Inflammatory macrophage treated with lipopolysaccharide for 4 hours (primary cell): ENCODE measurements at regions not wholly inside any gene's neighbourhood (a gene's known extent, or its start where the extent isn't known, plus 50 kb on each side); places are given as distances from the start of the nearest gene placed in this dataset.

Source experiments
- DNase-seq: peaks from one replicate; pipeline ENCODE4 v3.0.0-alpha.2; 2020

GRCh38 chr4:179977378-179977777, 2265.8 kb upstream of the TENM3 start:
- DNase-seq, result no peak

- DNase-seq, result no peak
Measured at GRCh38 chr4:179981161-179981560, 2262.0 kb upstream of the TENM3 start.

DNA sequence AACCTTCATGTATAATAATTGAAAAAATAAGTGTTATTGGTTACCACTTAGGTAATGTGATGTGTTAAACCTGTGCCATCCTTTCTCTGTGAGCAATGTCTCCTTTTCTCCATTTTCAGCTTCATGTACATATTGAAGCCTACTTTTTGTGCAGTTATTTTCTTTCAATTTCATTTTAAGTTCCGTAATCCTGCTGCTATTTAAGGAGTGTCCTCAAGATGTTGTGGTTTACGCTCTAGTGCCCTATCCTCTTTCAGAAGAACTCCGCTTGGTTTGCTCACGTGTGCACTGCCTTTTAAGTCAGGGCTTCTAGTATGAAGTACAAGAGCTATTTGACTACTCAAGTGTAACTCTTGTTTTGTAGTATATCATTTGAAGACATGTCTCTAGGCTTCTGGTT, 2253.2 kb upstream of the TENM3 start:
- peak; percentile 3 for DNase-seq

GRCh38 chr4:180009316-180009715, 2233.9 kb upstream of the TENM3 start:
- no peak for DNase-seq

DNA sequence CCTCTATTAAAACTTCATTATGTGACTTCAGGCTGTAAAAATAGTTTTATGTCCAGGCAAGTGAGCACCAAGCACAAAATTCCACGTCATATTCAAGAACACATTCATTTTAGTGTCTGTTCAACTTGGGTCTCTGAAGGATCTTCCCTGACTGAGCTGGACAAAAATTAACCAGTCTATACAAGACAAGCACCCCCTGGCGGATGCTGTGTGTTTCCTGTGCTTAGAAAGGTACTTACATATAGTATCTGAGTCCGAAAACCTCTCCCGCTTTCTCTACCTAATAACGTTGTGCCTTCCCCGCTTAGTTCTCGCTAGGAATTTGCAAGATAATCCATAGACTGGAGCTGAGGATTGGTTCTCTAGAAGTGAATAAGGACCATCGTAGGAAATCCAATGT, 2214.5 kb upstream of the TENM3 start:
- DNase-seq, result peak; percentile 3

DNA sequence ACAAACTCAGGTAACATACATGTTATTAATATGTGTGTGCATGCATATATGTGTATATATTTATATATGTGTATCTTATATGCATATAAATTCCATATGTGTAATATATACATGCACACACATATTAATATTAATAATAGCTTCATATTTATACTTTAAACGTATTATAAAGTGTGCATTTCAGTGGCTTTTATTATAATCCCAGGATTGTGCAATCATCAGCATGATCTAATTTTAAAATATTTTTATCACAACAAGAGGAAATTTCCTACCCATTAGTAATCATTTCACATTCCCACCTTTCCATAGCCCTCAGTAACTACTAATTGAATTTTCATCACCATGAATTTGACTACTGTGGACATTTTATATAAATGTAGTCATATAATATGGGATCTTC, 2211.9 kb upstream of the TENM3 start:
- DNase-seq, result no peak

- no peak for DNase-seq
Measured at GRCh38 chr4:180041576-180041975, 2201.6 kb upstream of the TENM3 start.

DNA sequence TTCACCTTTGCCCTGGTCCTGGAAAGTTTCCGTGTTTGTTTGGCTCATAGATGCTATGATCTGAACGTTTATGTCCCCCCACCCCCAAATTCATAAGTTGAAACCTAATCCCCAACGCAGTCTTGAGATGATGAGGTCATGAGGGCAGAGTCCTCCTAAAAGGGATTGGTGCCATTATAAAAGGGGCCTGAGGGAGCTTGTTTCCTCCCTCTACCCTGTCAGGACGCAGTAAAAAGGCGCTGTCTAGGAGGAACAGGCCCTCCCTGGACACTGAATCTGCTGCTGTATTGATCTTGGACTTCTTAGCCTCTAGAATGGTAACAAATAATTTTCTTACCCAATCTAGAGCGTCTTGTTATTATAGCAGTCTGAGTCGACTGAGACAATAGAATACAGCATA, 2190.6 kb upstream of the TENM3 start:
- no peak for DNase-seq

DNA sequence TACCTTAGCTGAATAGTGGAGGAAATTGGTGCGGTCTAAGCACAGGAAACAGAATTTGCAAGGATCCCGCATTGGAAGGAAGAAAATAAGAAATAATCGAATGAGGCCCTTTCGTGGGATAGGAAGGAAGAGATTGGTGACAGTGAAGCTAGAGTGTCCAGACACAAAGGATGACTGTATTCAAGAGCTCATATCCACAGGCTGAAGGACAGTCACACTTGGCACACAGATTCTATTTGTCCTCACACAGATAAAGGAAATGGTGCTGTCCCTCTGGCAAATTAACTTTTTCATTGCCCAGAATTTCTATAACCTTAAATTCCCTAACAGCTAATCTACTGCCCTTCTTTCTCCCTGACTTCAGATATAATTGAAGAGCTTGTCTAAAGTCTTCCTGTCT, 2188.9 kb upstream of the TENM3 start:
- DNase-seq, result no peak

GRCh38 chr4:180057299-180057721, 2185.9 kb upstream of the TENM3 start:
- no peak for DNase-seq

- peak; percentile 6 for DNase-seq
Measured at GRCh38 chr4:180057891-180058671, 2185.1 kb upstream of the TENM3 start.

DNA sequence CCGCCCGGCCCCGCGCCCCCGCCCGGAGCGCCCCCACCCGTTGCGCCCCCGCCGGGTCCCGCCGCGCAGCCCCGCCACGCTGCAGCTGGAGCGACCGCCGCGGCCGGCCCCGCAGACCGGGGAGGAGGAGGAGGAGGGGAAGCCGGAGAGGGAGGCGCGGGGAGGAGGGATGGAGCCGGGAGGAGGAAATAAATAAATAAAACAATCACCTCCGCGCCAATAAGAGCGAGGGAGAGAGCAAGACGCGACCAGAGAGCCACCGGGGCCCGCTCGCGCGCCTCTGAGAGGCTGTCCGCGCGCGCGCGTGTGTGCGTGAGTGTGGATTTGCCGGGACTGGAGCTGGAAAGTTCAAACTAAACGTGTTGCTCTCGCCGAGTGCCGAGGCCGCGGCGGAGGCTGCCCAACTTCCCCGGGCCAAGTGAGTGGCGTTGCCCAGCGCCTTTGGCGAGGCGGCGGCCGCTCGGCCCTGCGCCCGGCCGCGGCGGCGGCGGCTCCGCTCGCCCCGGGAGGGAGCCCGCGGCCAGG, 2184.4 kb upstream of the TENM3 start:
- peak; percentile 7 for DNase-seq

- DNase-seq, result no peak
Measured at GRCh38 chr4:180059216-180059881, 2183.9 kb upstream of the TENM3 start.

DNA sequence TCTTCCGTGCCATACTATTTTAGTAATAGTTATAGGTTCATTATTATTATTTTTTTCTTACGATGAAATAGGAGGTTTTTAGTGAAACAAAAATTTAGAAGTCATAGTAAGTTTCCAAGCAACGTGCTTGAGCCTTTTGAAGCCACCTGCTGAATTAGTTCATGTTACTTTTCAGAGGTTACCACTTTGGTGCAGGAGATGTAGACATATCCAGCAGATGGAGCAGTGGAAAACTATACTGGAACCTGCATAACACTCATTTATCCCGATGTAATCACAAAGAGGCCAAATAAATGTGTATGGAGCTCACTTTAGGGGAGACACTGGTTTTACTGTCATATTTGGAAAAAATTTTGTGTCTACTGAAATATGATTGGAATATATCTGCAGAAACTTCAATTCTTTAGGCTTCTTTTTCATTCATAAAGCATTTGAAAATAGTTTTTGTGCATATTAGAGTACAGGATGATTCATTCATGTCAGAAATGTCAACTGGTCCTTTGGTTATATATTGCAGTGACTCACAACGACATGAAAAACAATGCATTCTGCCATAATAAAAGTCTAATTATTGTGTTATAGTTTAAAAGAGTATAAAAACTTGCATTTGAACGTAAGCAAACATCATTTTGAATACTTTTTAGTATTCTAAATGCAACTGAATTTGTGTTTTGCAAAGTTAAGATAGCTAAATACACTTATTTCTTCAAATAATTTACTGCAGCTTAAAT, 2182.9 kb upstream of the TENM3 start:
- DNase-seq, result no peak

DNA sequence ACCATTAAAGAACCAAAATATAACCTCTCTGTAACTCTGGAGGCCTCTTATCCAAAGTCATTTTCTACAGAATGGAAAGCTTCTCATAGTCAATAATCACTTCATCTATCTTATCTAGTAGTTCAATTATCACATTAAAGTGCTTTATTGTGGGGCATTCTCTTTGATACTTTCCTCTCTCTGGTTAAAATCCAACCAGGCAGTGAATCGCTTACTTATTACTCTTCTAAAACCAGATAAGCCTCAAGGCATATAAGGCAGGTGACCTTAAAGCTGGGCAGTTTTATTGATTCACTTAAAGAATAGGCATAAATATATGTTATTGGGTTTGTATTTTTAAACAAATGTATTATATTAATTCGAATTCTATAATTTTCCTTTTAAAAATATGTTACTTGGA, 2162.1 kb upstream of the TENM3 start:
- no peak for DNase-seq

- no peak for DNase-seq
Measured at GRCh38 chr4:180084561-180084960, 2158.6 kb upstream of the TENM3 start.

GRCh38 chr4:180086480-180087190, 2156.6 kb upstream of the TENM3 start:
- no peak for DNase-seq

GRCh38 chr4:180098586-180098985, 2144.6 kb upstream of the TENM3 start:
- DNase-seq, result no peak

- peak; percentile 42 for DNase-seq
Measured at GRCh38 chr4:180099957-180100356, 2143.2 kb upstream of the TENM3 start.

GRCh38 chr4:180100433-180101344, 2142.5 kb upstream of the TENM3 start:
- no peak for DNase-seq

GRCh38 chr4:180101348-180102083, 2141.7 kb upstream of the TENM3 start:
- DNase-seq, result no peak
